Kidney (tissue), 13 donors: ENCODE measurements at regions not wholly inside any gene's neighbourhood (a gene's known extent, or its start where the extent isn't known, plus 50 kb on each side); places are given as distances from the start of the nearest gene placed in this dataset.

Experiments
- DNase-seq, 5 donors: peaks; one replicate each; pipeline ENCODE4 v3.0.0-alpha.2; 2013 to 2020
- FAIRE-seq: peaks from 2 replicates; lab custom pipeline; 2012; peaks lifted over from hg19 to GRCh38; lab: Jason Lieb, UNC
- H3K27ac ChIP-seq, 2 donors: one replicate each; pipeline ENCODE4 v1.7.0; 2013; ENCODE audit warnings: low read depth in 2 of 2, low read length in 2 of 2, inconsistent platforms in 1 of 2
- H3K27me3 ChIP-seq: one replicate; pipeline ENCODE4 v1.7.1; 2013; ENCODE audit warnings: low read length, inconsistent platforms; ENCODE audit not compliant: control insufficient read depth, insufficient read depth
- H3K36me3 ChIP-seq, 3 donors: one replicate each; pipeline versions ENCODE4 v1.7.0 to v1.7.1; 2013; ENCODE audit warnings: low read length in 3 of 3, control low read depth in 1 of 3, inconsistent platforms in 1 of 3; ENCODE audit not compliant: insufficient read depth in 3 of 3, control insufficient read depth in 2 of 3
- H3K4me1 ChIP-seq, 3 donors: one replicate each; pipeline versions ENCODE4 v1.7.0 to v1.7.1; 2013; ENCODE audit warnings: low read length in 3 of 3, inconsistent platforms in 1 of 3, low read depth in 1 of 3; ENCODE audit not compliant: control insufficient read depth in 2 of 3, insufficient read depth in 2 of 3
- H3K4me3 ChIP-seq, 3 donors: one replicate each; pipeline versions ENCODE4 v1.7.0 to v1.8.1; 2013; ENCODE audit warnings: low read length in 3 of 3, control low read depth in 1 of 3, inconsistent platforms in 1 of 3
- H3K9ac ChIP-seq, 3 donors: one replicate each; pipeline versions ENCODE4 v1.7.0 to v1.7.1; 2013; ENCODE audit warnings: low read length in 3 of 3, control low read depth in 1 of 3, inconsistent platforms in 1 of 3
- H3K9me3 ChIP-seq, 3 donors: one replicate each; pipeline versions ENCODE4 v1.7.0 to v1.7.1; 2013; ENCODE audit warnings: low read length in 3 of 3, control low read depth in 1 of 3, inconsistent platforms in 1 of 3; ENCODE audit not compliant: control insufficient read depth in 2 of 3, insufficient read depth in 1 of 3
- intact Hi-C: fragments of 100-400 bp; cut with DNase I; formaldehyde crosslinking; loops from one replicate; pipeline ENCODE4 v1.11.1; 2022
- TF ChIP-seq, protein P1 (sequence below): IDR thresholded peaks from 3 replicates; pipeline ENCODE4 v1.5.1; 2012; ENCODE audit warnings: mild to moderate bottlenecking, moderate library complexity, borderline replicate concordance; ENCODE audit not compliant: insufficient read depth; ENCODE audit errors: extremely low read depth
- donor health status: control.
- donor health status: control.
- donor health status: control.
- donor health status: control.
- donor health status: control.
- donor health status: DM: yes; HTN: yes; CAD: no.
- donor health status: Normal renal cell carcinoma (clear cell type).

DNA sequence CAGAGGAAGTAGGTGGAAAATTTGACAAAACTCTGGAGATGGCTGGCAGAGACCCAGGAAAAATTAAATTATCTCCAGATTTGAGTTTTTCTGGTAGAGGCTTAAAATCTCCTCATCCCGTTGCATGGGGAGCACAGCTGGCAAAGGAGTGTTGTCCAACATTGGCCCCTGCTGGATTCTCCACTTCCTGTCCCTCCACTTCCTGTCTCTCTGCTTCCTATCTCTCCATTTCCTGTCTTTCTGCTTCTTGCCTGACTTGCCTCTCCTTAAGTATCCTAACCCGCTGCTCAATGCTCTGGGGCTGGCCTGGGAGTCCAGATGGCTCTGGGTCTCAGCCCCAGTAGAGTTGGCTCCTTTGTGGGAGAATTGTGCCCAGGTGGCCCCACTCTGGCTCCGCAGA is 65.8 kb upstream of the EMX2 start:
- Histone ChIP-seq H3K4me1 (no peaks in the 10 kb centered on the region), H3K9ac (no peak overlapping the region), H3K27ac (no peak overlapping the region), H3K27me3 (no peaks in the 10 kb centered on the region), H3K36me3 (no peaks in the 10 kb centered on the region), H3K9me3 (no peaks in the 10 kb centered on the region), H3K4me3 (no peak overlapping the region)
- intact Hi-C loops, result no loop called here
- DNase-seq (no peak), FAIRE-seq (no peak)
- TF ChIP-seq, protein P1, sequence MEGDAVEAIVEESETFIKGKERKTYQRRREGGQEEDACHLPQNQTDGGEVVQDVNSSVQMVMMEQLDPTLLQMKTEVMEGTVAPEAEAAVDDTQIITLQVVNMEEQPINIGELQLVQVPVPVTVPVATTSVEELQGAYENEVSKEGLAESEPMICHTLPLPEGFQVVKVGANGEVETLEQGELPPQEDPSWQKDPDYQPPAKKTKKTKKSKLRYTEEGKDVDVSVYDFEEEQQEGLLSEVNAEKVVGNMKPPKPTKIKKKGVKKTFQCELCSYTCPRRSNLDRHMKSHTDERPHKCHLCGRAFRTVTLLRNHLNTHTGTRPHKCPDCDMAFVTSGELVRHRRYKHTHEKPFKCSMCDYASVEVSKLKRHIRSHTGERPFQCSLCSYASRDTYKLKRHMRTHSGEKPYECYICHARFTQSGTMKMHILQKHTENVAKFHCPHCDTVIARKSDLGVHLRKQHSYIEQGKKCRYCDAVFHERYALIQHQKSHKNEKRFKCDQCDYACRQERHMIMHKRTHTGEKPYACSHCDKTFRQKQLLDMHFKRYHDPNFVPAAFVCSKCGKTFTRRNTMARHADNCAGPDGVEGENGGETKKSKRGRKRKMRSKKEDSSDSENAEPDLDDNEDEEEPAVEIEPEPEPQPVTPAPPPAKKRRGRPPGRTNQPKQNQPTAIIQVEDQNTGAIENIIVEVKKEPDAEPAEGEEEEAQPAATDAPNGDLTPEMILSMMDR, result no peak

DNA sequence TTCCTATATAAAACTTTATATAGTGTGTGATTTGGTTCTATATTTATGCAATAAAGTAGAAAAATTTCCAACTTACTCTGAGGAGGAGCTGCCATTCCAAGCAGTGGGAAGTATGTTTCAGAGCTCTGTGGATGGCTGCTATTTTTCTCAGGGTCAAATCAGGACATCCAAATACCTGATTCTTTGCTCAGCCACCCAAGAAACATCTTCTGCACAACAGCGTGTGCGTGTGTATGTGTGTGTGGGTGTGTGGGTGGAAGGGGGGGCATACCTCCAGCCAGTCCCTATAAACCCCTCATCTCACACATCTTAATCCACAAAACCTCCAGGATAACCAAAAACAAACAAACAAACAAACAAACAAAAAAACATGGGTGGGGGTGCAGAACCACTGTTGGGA is 66.3 kb upstream of the EMX2 start:
- Histone ChIP-seq H3K36me3 (no peaks in the 10 kb centered on the region), H3K27ac (no peak overlapping the region)
- no peak for FAIRE-seq

DNA sequence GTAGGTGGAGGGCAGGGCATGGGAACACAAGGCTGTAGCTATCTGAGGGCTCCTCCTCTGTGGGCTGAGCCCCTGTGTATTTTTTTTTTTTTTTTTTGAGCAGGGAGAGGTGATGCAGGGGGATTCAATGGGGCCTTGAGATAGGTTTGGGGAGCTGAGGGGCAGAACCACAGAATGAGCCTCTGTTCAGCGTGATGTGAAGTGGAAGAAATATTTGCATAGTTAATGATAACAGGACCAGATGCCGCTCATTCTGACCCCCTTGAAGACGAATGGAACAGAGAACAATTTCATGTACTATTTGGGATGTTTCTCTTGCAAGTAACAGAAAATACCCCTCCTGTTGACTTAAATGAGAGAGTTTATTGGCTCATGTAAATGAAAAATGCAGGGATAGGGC is 69.7 kb upstream of the EMX2 start:
- Histone ChIP-seq H3K4me3 (no peak overlapping the region), H3K36me3 (no peaks in the 10 kb centered on the region), H3K4me1 (no peaks in the 10 kb centered on the region), H3K9me3 (no peaks in the 10 kb centered on the region), H3K27ac (no peak overlapping the region), H3K27me3 (no peaks in the 10 kb centered on the region), H3K9ac (no peak overlapping the region)
- FAIRE-seq (no peak), DNase-seq (no peak)
- intact Hi-C loops, result no loop called here
- TF ChIP-seq, protein P1, result no peak

More for the DNA sequence above, 66.3 kb upstream of the EMX2 start:
- H3K4me3 ChIP-seq, result no peak overlapping the region
- TF ChIP-seq, protein P1, result no peak
- H3K27me3 ChIP-seq, result no peaks in the 10 kb centered on the region
- intact Hi-C loops, result no loop called here
- DNase-seq, result no peak
- H3K9me3 ChIP-seq, result no peaks in the 10 kb centered on the region
- no peaks in the 10 kb centered on the region for H3K4me1 ChIP-seq
- no peak overlapping the region for H3K9ac ChIP-seq

DNA sequence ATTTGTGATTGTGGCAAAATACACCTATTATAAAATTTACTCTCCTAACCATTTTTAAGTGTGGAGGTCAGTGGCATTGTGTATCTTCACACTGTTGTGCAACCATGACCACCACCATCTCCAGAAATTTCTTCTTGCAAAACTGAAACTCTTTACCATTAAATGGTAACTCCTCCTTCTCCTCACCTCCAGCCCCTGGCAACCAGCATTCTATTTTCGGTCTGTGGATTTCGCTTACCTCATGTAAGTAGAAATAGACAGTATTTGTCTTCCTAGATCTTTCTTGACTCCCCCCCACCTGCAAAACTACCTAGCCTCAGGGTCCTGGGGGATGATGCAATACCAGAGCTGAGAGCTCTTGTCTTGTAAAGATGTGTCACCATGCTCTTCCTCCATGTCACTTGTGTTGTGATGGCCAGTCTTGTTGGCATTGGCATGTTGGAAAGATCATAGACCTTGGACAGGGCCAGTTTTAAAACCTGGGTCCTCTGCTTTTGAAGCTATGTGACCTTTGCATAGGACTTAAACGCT is 71.1 kb upstream of the EMX2 start:
- H3K4me3 ChIP-seq, result no peak overlapping the region
- TF ChIP-seq, protein P1, result no peak
- intact Hi-C loops, result no loop called here
- no peak overlapping the region for H3K27ac ChIP-seq
- FAIRE-seq (no peak), DNase-seq (no peak)
- no peak overlapping the region for H3K9ac ChIP-seq
- no peaks in the 10 kb centered on the region for H3K36me3 ChIP-seq
- H3K27me3 ChIP-seq, result no peaks in the 10 kb centered on the region
- no peaks in the 10 kb centered on the region for H3K4me1 ChIP-seq
- H3K9me3 ChIP-seq, result no peaks in the 10 kb centered on the region
